ENCODE measurements at regions not wholly inside any gene's neighbourhood (a gene's known extent, or its start where the extent isn't known, plus 50 kb on each side); places are given as distances from the start of the nearest gene placed in this dataset.

DNA sequence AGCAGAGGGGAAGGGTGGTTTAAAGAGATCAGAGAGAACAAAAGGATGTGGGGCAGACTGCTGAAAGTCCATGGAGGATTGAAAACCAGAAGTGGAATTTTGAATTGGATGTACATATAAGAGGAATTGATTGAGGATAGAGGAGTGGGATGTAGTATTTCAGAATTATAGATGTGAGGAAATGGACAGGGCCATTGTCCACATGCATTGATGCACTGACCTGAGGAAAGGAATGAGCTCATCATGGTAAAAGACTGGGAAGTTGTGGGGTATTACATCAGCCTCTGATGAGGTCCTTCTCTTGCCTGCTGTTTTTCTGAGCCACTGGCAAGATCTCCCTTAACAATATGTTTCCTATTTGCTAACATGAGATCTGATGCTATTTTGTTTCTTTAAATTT lies 365.7 kb upstream of the FANCL start:
- no TSS peak for BruUV-seq (replicated peaks)
- intact Hi-C loops (cut with micrococcal nuclease; ENCODE audit: unreplicated experiment) (no loop called here), in situ Hi-C loops (cut with HindIII; ENCODE audit: low pct_unique_long_range_greater_than_20kb, low sequenced_read_pairs) (no loop called here)
- ChIA-PET POLR2A (no interaction called here), CTCF (no interaction called here)
- Histone ChIP-seq H3K4me3 (ENCODE audit: low read depth in 2 of 2, low read length in 2 of 2) (no peak overlapping the region), H3K36me3 (ENCODE audit: control insufficient read depth, insufficient read depth, low read length) (no peaks in the 10 kb centered on the region), H3K27ac (ENCODE audit: low read length) (no peak overlapping the region), H3K27me3 (ENCODE audit: control insufficient read depth, insufficient read depth, low read length) (peaks cover 3% of the 10 kb centered on the region; the same call in 1 of the 2 replicates), H3K4me1 (ENCODE audit: control insufficient read depth, insufficient read depth, low read length) (no peaks in the 10 kb centered on the region), H3K9me3 (ENCODE audit: control insufficient read depth, insufficient read depth, low read depth, low read length) (no peaks in the 10 kb centered on the region)
- DNase-seq (ENCODE audit: low read depth, low spot score): no peak
- TF ChIP-seq, protein P1, sequence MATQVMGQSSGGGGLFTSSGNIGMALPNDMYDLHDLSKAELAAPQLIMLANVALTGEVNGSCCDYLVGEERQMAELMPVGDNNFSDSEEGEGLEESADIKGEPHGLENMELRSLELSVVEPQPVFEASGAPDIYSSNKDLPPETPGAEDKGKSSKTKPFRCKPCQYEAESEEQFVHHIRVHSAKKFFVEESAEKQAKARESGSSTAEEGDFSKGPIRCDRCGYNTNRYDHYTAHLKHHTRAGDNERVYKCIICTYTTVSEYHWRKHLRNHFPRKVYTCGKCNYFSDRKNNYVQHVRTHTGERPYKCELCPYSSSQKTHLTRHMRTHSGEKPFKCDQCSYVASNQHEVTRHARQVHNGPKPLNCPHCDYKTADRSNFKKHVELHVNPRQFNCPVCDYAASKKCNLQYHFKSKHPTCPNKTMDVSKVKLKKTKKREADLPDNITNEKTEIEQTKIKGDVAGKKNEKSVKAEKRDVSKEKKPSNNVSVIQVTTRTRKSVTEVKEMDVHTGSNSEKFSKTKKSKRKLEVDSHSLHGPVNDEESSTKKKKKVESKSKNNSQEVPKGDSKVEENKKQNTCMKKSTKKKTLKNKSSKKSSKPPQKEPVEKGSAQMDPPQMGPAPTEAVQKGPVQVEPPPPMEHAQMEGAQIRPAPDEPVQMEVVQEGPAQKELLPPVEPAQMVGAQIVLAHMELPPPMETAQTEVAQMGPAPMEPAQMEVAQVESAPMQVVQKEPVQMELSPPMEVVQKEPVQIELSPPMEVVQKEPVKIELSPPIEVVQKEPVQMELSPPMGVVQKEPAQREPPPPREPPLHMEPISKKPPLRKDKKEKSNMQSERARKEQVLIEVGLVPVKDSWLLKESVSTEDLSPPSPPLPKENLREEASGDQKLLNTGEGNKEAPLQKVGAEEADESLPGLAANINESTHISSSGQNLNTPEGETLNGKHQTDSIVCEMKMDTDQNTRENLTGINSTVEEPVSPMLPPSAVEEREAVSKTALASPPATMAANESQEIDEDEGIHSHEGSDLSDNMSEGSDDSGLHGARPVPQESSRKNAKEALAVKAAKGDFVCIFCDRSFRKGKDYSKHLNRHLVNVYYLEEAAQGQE (IDR thresholded peaks at IDR 0.05; ENCODE audit: insufficient read depth in 1 of 2, low read depth in 2 of 2, low read length in 1 of 2): no peak
- TF ChIP-seq SIN3A (IDR thresholded peaks at IDR 0.05; ENCODE audit: borderline replicate concordance, insufficient read depth, low read depth, low read length): no peak
- TF ChIP-seq TCF7L2 (IDR thresholded peaks at IDR 0.05; ENCODE audit: low read depth, low read length): no peak
- no peak for TF ChIP-seq POLR2AphosphoS5 (IDR thresholded peaks at IDR 0.05; ENCODE audit: low read depth, low read length)
- TF ChIP-seq, protein P2, sequence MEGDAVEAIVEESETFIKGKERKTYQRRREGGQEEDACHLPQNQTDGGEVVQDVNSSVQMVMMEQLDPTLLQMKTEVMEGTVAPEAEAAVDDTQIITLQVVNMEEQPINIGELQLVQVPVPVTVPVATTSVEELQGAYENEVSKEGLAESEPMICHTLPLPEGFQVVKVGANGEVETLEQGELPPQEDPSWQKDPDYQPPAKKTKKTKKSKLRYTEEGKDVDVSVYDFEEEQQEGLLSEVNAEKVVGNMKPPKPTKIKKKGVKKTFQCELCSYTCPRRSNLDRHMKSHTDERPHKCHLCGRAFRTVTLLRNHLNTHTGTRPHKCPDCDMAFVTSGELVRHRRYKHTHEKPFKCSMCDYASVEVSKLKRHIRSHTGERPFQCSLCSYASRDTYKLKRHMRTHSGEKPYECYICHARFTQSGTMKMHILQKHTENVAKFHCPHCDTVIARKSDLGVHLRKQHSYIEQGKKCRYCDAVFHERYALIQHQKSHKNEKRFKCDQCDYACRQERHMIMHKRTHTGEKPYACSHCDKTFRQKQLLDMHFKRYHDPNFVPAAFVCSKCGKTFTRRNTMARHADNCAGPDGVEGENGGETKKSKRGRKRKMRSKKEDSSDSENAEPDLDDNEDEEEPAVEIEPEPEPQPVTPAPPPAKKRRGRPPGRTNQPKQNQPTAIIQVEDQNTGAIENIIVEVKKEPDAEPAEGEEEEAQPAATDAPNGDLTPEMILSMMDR (IDR thresholded peaks at IDR 0.05): no peak
- ATAC-seq: no peak

DNA sequence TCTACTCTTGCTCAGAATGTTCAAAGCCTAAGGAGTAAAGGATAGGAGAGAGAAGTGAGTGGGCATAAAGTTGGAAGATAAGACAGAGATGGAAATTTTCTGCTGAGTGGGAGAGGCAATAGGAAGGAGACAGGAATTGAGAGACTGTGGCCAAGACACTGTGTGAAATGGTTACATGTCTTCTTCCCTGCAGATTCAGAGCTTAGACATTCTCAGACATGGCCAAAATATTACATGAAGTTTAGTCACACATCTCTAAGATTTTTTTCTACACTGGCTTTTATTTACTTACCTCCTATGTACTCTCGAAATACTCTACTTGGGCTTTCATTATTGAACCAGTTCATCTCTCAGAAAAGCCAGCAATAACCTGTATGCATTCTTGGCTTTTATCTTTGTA lies 363.0 kb upstream of the FANCL start:
- Histone ChIP-seq H3K27me3 (ENCODE audit: control insufficient read depth, insufficient read depth, low read length) (no peaks in the 10 kb centered on the region), H3K4me1 (ENCODE audit: control insufficient read depth, insufficient read depth, low read length) (no peaks in the 10 kb centered on the region), H3K9me3 (ENCODE audit: control insufficient read depth, insufficient read depth, low read depth, low read length) (no peaks in the 10 kb centered on the region), H3K36me3 (ENCODE audit: control insufficient read depth, insufficient read depth, low read length) (no peaks in the 10 kb centered on the region), H3K27ac (ENCODE audit: low read length) (no peak overlapping the region), H3K4me3 (ENCODE audit: low read depth in 2 of 2, low read length in 2 of 2) (no peak overlapping the region)
- ChIA-PET POLR2A (no interaction called here), CTCF (no interaction called here)
- intact Hi-C loops (cut with micrococcal nuclease; ENCODE audit: unreplicated experiment): no loop called here
- BruUV-seq (replicated peaks): no TSS peak
- DNase-seq (ENCODE audit: low read depth, low spot score) (no peak), ATAC-seq (no peak)
- TF ChIP-seq POLR2AphosphoS5 (IDR thresholded peaks at IDR 0.05; ENCODE audit: low read depth, low read length) (no peak), SIN3A (IDR thresholded peaks at IDR 0.05; ENCODE audit: borderline replicate concordance, insufficient read depth, low read depth, low read length) (no peak)
- TF ChIP-seq, protein P2 (IDR thresholded peaks at IDR 0.05): no peak
- in situ Hi-C loops (cut with HindIII; ENCODE audit: low pct_unique_long_range_greater_than_20kb, low sequenced_read_pairs): no loop called here
